H9 (cell line): ENCODE measurements at regions not wholly inside any gene's neighbourhood (a gene's known extent, or its start where the extent isn't known, plus 50 kb on each side); places are given as distances from the start of the nearest gene placed in this dataset.

ENCODE experiments used
- DNase-seq: peaks from one replicate; pipeline ENCODE4 v3.0.0-alpha.2; 2017
- H2AFZ ChIP-seq: one replicate; pipeline ENCODE4 v1.6.1; 2013; ENCODE audit warnings: mild to moderate bottlenecking, low read length, control low read depth, moderate library complexity
- H2AK5ac ChIP-seq: 2 replicates; pipeline ENCODE4 v1.6.1; 2013; ENCODE audit warnings: low read length, control low read depth, mixed read lengths; ENCODE audit not compliant: insufficient read length
- H2BK120ac ChIP-seq: one replicate; pipeline ENCODE4 v1.6.1; 2013; ENCODE audit warnings: low read depth, mild to moderate bottlenecking, low read length, control low read depth, inconsistent platforms; ENCODE audit not compliant: poor library complexity, severe bottlenecking
- H2BK12ac ChIP-seq: 2 replicates; pipeline ENCODE4 v1.6.1; 2013; ENCODE audit warnings: low read length, control low read depth, mixed read lengths, low read depth; ENCODE audit not compliant: insufficient read length
- H2BK15ac ChIP-seq: 2 replicates; pipeline ENCODE4 v1.6.1; 2013; ENCODE audit warnings: low read depth, low read length, control low read depth
- H2BK20ac ChIP-seq: one replicate; pipeline ENCODE4 v1.6.1; 2013; ENCODE audit warnings: low read depth, mild to moderate bottlenecking, low read length, control low read depth, inconsistent platforms; ENCODE audit not compliant: poor library complexity, severe bottlenecking
- H2BK5ac ChIP-seq: 2 replicates; pipeline ENCODE4 v1.6.1; 2013; ENCODE audit warnings: low read length, control low read depth, mixed read lengths; ENCODE audit not compliant: insufficient read length
- H3K14ac ChIP-seq: 2 replicates; pipeline ENCODE4 v1.6.1; 2013; ENCODE audit warnings: low read length, control low read depth; ENCODE audit not compliant: insufficient read depth
- H3K18ac ChIP-seq: 2 replicates; pipeline ENCODE4 v1.6.1; 2013; ENCODE audit warnings: low read depth, mild to moderate bottlenecking, mixed read lengths, low read length, control low read depth; ENCODE audit not compliant: insufficient read length
- H3K23ac ChIP-seq: 2 replicates; pipeline ENCODE4 v1.6.1; 2013; ENCODE audit warnings: low read length, control low read depth, mixed read lengths, low read depth; ENCODE audit not compliant: insufficient read length
- H3K23me2 ChIP-seq: 2 replicates; pipeline ENCODE4 v1.6.1; 2013; ENCODE audit warnings: low read depth, mild to moderate bottlenecking, mixed read lengths, low read length, control low read depth; ENCODE audit not compliant: insufficient read length, poor library complexity, severe bottlenecking
- H3K27ac ChIP-seq: 2 replicates; pipeline ENCODE4 v1.5.1; 2013; ENCODE audit warnings: low read length, control low read depth, mixed read lengths, low read depth; ENCODE audit not compliant: insufficient read length
- H3K27me3 ChIP-seq: 2 replicates; pipeline ENCODE4 v1.6.1; 2013; ENCODE audit warnings: low read length, control low read depth, inconsistent platforms; ENCODE audit not compliant: insufficient read depth
- H3K4ac ChIP-seq: 2 replicates; pipeline ENCODE4 v1.6.1; 2013; ENCODE audit warnings: low read depth, mild to moderate bottlenecking, control low read depth, inconsistent platforms, low read length, moderate library complexity
- H3K4me1 ChIP-seq: 2 replicates; pipeline ENCODE4 v1.6.1; 2013; ENCODE audit warnings: low read length, control low read depth, inconsistent platforms; ENCODE audit not compliant: insufficient read depth
- H3K4me2 ChIP-seq: 2 replicates; pipeline ENCODE4 v1.6.1; 2013; ENCODE audit warnings: low read length, control low read depth, mixed read lengths; ENCODE audit not compliant: insufficient read length, insufficient read depth
- H3K56ac ChIP-seq: 2 replicates; pipeline ENCODE4 v1.6.1; 2013; ENCODE audit warnings: low read depth, mild to moderate bottlenecking, mixed read lengths, low read length, control low read depth; ENCODE audit not compliant: insufficient read length
- H3K79me1 ChIP-seq: 2 replicates; pipeline ENCODE4 v1.6.1; 2013; ENCODE audit warnings: low read depth, mild to moderate bottlenecking, moderate library complexity, low read length, control low read depth, inconsistent platforms; ENCODE audit not compliant: insufficient read depth, poor library complexity, severe bottlenecking
- H3K79me2 ChIP-seq: 2 replicates; pipeline ENCODE4 v1.6.1; 2013; ENCODE audit warnings: low read length, control low read depth, inconsistent platforms; ENCODE audit not compliant: insufficient read depth
- H3K9ac ChIP-seq: 2 replicates; pipeline ENCODE4 v1.6.1; 2013; ENCODE audit warnings: low read length, control low read depth, mixed read lengths; ENCODE audit not compliant: insufficient read length; ENCODE audit errors: extremely low read depth
- H3K9me3 ChIP-seq: one replicate; pipeline ENCODE4 v1.6.1; 2013; ENCODE audit warnings: low read depth, low read length, inconsistent platforms; ENCODE audit not compliant: control insufficient read depth
- H3T11ph ChIP-seq: one replicate; pipeline ENCODE4 v1.6.1; 2013; ENCODE audit warnings: mild to moderate bottlenecking, low read length, control low read depth, inconsistent platforms
- H4K20me1 ChIP-seq: one replicate; pipeline ENCODE4 v1.6.1; 2013; ENCODE audit not compliant: control insufficient read depth, insufficient read length, insufficient read depth
- H4K5ac ChIP-seq: 2 replicates; pipeline ENCODE4 v1.6.1; 2013; ENCODE audit warnings: low read depth, mild to moderate bottlenecking, mixed read lengths, low read length, control low read depth; ENCODE audit not compliant: insufficient read length
- H4K8ac ChIP-seq: replicated peaks from 2 replicates; pipeline ENCODE4 v1.6.1; 2013; ENCODE audit warnings: low read length, control low read depth, mixed read lengths, low read depth; ENCODE audit not compliant: insufficient read length
- H4K91ac ChIP-seq: 2 replicates; pipeline ENCODE4 v1.6.1; 2013; ENCODE audit warnings: low read depth, mild to moderate bottlenecking, moderate library complexity, mixed read lengths, low read length, control low read depth; ENCODE audit not compliant: insufficient read length
- H3K27ac Mint-ChIP-seq, 3 experiments: 2 replicates in 2 of 3; 3 replicates in 1 of 3; pipeline ENCODE4 v1.8.0; 2020 to 2021; ENCODE audit warnings: mixed read lengths in 3 of 3, mild to moderate bottlenecking in 1 of 3, moderate library complexity in 1 of 3
- H3K27me3 Mint-ChIP-seq: 2 replicates; pipeline ENCODE4 v1.8.0; 2021; ENCODE audit warnings: low read depth, mild to moderate bottlenecking, moderate library complexity, mixed read lengths
- H3K36me3 Mint-ChIP-seq, 3 experiments: 2 replicates in 2 of 3; 3 replicates in 1 of 3; pipeline ENCODE4 v1.8.0; 2020 to 2021; ENCODE audit warnings: low read depth in 3 of 3, mixed read lengths in 3 of 3; ENCODE audit not compliant: insufficient read depth in 1 of 3
- H3K4me1 Mint-ChIP-seq, 2 experiments: 2 replicates each; pipeline ENCODE4 v1.8.0; 2020; ENCODE audit warnings: mixed read lengths in 2 of 2
- H3K4me3 Mint-ChIP-seq, 2 experiments: 2 replicates in 1 of 2; 3 replicates in 1 of 2; pipeline ENCODE4 v1.8.0; 2020 to 2021; ENCODE audit warnings: mild to moderate bottlenecking in 2 of 2, mixed read lengths in 2 of 2, moderate library complexity in 1 of 2
- H3K9me3 Mint-ChIP-seq, 2 experiments: 2 replicates in 1 of 2; 3 replicates in 1 of 2; pipeline ENCODE4 v1.8.0; 2020; ENCODE audit warnings: mild to moderate bottlenecking in 2 of 2, mixed read lengths in 2 of 2, moderate library complexity in 1 of 2
- CTCF ChIP-seq: fragments of 200-600 bp; sonication (generic); conservative IDR thresholded peaks from 3 replicates; pipeline ENCODE4 v1.8.0; 2021; ENCODE audit warnings: antibody characterized with exemption, mild to moderate bottlenecking

- Histone ChIP-seq H3K4me1 (no peaks in the 10 kb centered on the region), H2BK20ac (no peak overlapping the region), H2BK12ac (no peak overlapping the region), H3K4me2 (no peak overlapping the region), H3K9ac (no peak overlapping the region), H2BK5ac (no peak overlapping the region), H3K14ac (no peak overlapping the region), H3K79me2 (no peaks in the 10 kb centered on the region), H2BK120ac (no peak overlapping the region), H3K27ac (no peak overlapping the region), H3K23me2 (no peaks in the 10 kb centered on the region), H2AK5ac (no peak overlapping the region), H4K20me1 (no peaks in the 10 kb centered on the region), H4K5ac (no peak overlapping the region), H4K8ac (no peak overlapping the region), H3K4ac (no peak overlapping the region), H3K27me3 (no peaks in the 10 kb centered on the region), H2AFZ (no peak overlapping the region), H3K56ac (no peak overlapping the region), H4K91ac (no peak overlapping the region), H3K9me3 (no peaks in the 10 kb centered on the region), H3K18ac (no peak overlapping the region), H2BK15ac (no peak overlapping the region), H3K79me1 (no peaks in the 10 kb centered on the region), H3T11ph (no peak overlapping the region), H3K23ac (no peak overlapping the region)
- no peaks in the 10 kb centered on the region for H3K27me3 Mint-ChIP-seq
- H3K4me3 Mint-ChIP-seq, result no peak overlapping the region
- TF ChIP-seq CTCF, result no peak
- H3K9me3 Mint-ChIP-seq, result peaks cover 7 to 8% of the 10 kb centered on the region in 2 experiments; a peak in 4 of 5 replicates
- H3K4me1 Mint-ChIP-seq, result peaks cover 13 to 15% of the 10 kb centered on the region in 2 experiments
- no peak overlapping the region for H3K27ac Mint-ChIP-seq
- H3K36me3 Mint-ChIP-seq, result peaks cover 0 to 16% (median 6%) of the 10 kb centered on the region in 3 experiments; a peak in 4 of 7 replicates
- DNase-seq, result no peak
Measured at GRCh38 chr4:130110189-130110588, 1014.2 kb downstream of the C4orf33 start.
